A673 (cell line): ENCODE measurements at regions not wholly inside any gene's neighbourhood (a gene's known extent, or its start where the extent isn't known, plus 50 kb on each side); places are given as distances from the start of the nearest gene placed in this dataset.

Experiments
- BruUV-seq: library from RNA; stranded (reverse); fragments of 400-500 nt; replicated peaks from 2 replicates; lab custom pipeline; 2021; lab: Mats Ljungman, UMichigan
- CTCF ChIA-PET: fragments of 300-600 bp; sonication (Branson Sonifier 250); formaldehyde crosslinking; loops from one replicate; lab custom pipeline; 2022; ENCODE audit warnings: antibody characterized with exemption; lab: Charles Lee
- POLR2A ChIA-PET: fragments of 300-600 bp; sonication (Branson Sonifier 250); formaldehyde crosslinking; loops from one replicate; lab custom pipeline; 2022; ENCODE audit warnings: antibody characterized with exemption; ENCODE audit not compliant: low non-redundant PET; lab: Charles Lee
- DNase-seq: peaks from one replicate; pipeline ENCODE4 v3.0.0-alpha.2; 2015; ENCODE audit warnings: low spot score
- H3K27ac ChIP-seq: fragments of 200-600 bp; sonication (generic); 2 replicates; pipeline ENCODE4 v1.5.1; 2016; ENCODE audit warnings: mixed run types, low read depth, mild to moderate bottlenecking, mixed read lengths, antibody characterized with exemption, low read length; ENCODE audit not compliant: poor library complexity, severe bottlenecking
- H3K27me3 ChIP-seq: fragments of 200-600 bp; sonication (generic); replicated peaks from 2 replicates; pipeline ENCODE4 v1.6.1; 2017; ENCODE audit warnings: mixed run types, low read depth, mild to moderate bottlenecking, mixed read lengths, antibody characterized with exemption, low read length; ENCODE audit not compliant: insufficient read depth, poor library complexity
- H3K36me3 ChIP-seq: fragments of 200-600 bp; sonication (generic); 2 replicates; pipeline ENCODE4 v1.6.1; 2016; ENCODE audit warnings: mixed run types, mild to moderate bottlenecking, mixed read lengths, antibody characterized with exemption, low read length; ENCODE audit not compliant: insufficient read depth, poor library complexity, severe bottlenecking
- H3K4me1 ChIP-seq: fragments of 200-600 bp; sonication (generic); 2 replicates; pipeline ENCODE4 v1.6.1; 2017; ENCODE audit warnings: mixed run types, mild to moderate bottlenecking, mixed read lengths, antibody characterized with exemption, low read length; ENCODE audit not compliant: insufficient read depth, poor library complexity, severe bottlenecking
- H3K4me3 ChIP-seq: fragments of 200-600 bp; sonication (generic); 2 replicates; pipeline ENCODE4 v1.5.1; 2016; ENCODE audit warnings: low read depth, mixed run types, mild to moderate bottlenecking, mixed read lengths, low read length; ENCODE audit not compliant: poor library complexity, severe bottlenecking
- H3K9me3 ChIP-seq: fragments of 200-600 bp; sonication (generic); 2 replicates; pipeline ENCODE4 v1.6.1; 2016; ENCODE audit warnings: mixed run types, low read depth, mild to moderate bottlenecking, mixed read lengths, antibody characterized with exemption, low read length; ENCODE audit not compliant: poor library complexity, severe bottlenecking
- EZH2 ChIP-seq: fragments of 200-600 bp; sonication (generic); IDR thresholded peaks from 2 replicates; pipeline ENCODE4 v1.6.1; 2017; ENCODE audit warnings: borderline replicate concordance, low read depth, mild to moderate bottlenecking, mixed read lengths, antibody characterized with exemption, low read length; ENCODE audit not compliant: poor library complexity, severe bottlenecking
- intact Hi-C: fragments of 100-400 bp; cut with micrococcal nuclease; formaldehyde crosslinking; loops from one replicate; pipeline ENCODE4 v1.10.0; 2022; ENCODE audit not compliant: unreplicated experiment
- TF ChIP-seq, protein P1 (sequence below): fragments of 300-800, 200-600 bp; sonication (generic); conservative IDR thresholded peaks from 2 replicates; pipeline ENCODE4 v1.5.1; 2017; ENCODE audit warnings: low read depth, mild to moderate bottlenecking, antibody characterized with exemption, low read length, moderate library complexity, mixed read lengths

GRCh38 chr16:55047331-55047730 is 116.7 kb downstream of the IRX5 start:
- no peak for DNase-seq
- no peak overlapping the region for H3K27ac ChIP-seq
- POLR2A ChIA-PET = no interaction called here
- H3K9me3 ChIP-seq = no peaks in the 10 kb centered on the region
- no TSS peak for BruUV-seq
- intact Hi-C loops = no loop called here
- CTCF ChIA-PET = no interaction called here
- TF ChIP-seq EZH2 = no peak
- TF ChIP-seq, protein P1, sequence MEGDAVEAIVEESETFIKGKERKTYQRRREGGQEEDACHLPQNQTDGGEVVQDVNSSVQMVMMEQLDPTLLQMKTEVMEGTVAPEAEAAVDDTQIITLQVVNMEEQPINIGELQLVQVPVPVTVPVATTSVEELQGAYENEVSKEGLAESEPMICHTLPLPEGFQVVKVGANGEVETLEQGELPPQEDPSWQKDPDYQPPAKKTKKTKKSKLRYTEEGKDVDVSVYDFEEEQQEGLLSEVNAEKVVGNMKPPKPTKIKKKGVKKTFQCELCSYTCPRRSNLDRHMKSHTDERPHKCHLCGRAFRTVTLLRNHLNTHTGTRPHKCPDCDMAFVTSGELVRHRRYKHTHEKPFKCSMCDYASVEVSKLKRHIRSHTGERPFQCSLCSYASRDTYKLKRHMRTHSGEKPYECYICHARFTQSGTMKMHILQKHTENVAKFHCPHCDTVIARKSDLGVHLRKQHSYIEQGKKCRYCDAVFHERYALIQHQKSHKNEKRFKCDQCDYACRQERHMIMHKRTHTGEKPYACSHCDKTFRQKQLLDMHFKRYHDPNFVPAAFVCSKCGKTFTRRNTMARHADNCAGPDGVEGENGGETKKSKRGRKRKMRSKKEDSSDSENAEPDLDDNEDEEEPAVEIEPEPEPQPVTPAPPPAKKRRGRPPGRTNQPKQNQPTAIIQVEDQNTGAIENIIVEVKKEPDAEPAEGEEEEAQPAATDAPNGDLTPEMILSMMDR = no peak
- no peaks in the 10 kb centered on the region for H3K4me1 ChIP-seq
- no peaks in the 10 kb centered on the region for H3K36me3 ChIP-seq
- H3K4me3 ChIP-seq = no peak overlapping the region
- H3K27me3 ChIP-seq = no peaks in the 10 kb centered on the region

- no TSS peak for BruUV-seq
- intact Hi-C loops = no loop called here
- Histone ChIP-seq H3K36me3 (no peaks in the 10 kb centered on the region), H3K9me3 (no peaks in the 10 kb centered on the region), H3K27me3 (no peaks in the 10 kb centered on the region), H3K27ac (no peak overlapping the region), H3K4me3 (no peak overlapping the region), H3K4me1 (no peaks in the 10 kb centered on the region)
- POLR2A ChIA-PET = no interaction called here
- CTCF ChIA-PET = no interaction called here
- TF ChIP-seq EZH2 = no peak
- TF ChIP-seq, protein P1 = no peak
- DNase-seq = no peak
Measured at GRCh38 chr16:55047903-55048497, 117.3 kb downstream of the IRX5 start.

DNA sequence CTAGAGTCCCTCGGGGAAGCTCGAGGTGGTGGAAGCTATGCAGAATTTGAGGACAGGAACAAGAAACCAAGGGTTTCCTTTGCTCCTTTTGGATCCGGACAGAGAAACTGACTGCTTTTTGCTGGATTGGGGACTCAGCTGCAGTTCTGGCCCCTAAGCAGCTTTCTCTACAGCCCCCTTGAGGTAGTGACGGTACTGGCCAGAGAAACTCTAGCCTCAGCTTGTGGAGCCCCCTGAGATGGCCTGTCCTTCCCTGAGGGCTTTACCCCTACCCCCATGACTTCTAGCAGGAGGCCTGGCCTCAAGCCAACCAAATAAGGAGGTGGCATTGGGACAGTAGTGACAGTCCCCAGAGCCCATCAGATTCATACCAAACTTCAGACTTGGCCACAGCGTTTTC is 118.1 kb downstream of the IRX5 start:
- Histone ChIP-seq H3K27me3 (no peaks in the 10 kb centered on the region), H3K4me1 (no peaks in the 10 kb centered on the region), H3K9me3 (no peaks in the 10 kb centered on the region), H3K27ac (no peak overlapping the region), H3K4me3 (no peak overlapping the region), H3K36me3 (no peaks in the 10 kb centered on the region)
- intact Hi-C loops = no loop called here
- TF ChIP-seq, protein P1 = no peak
- no peak for TF ChIP-seq EZH2
- DNase-seq = no peak
- POLR2A ChIA-PET = no interaction called here
- CTCF ChIA-PET = no interaction called here
- no TSS peak for BruUV-seq
